Breast epithelium (tissue), 4 donors: ENCODE measurements at regions not wholly inside any gene's neighbourhood (a gene's known extent, or its start where the extent isn't known, plus 50 kb on each side); places are given as distances from the start of the nearest gene placed in this dataset.

Experiments
- DNase-seq, 2 donors: peaks; one replicate each; pipeline ENCODE4 v3.0.0-alpha.2; 2019; ENCODE audit warnings: low spot score in 2 of 2
- H3K27ac ChIP-seq, 2 donors: fragments of 200-600 bp; sonication (generic) in 1 of 2; one replicate each; pipeline ENCODE4 v1.5.1; 2016 to 2019; ENCODE audit warnings: mild to moderate bottlenecking in 1 of 2
- H3K27me3 ChIP-seq, 2 donors: fragments of 200-600 bp; sonication (generic) in 1 of 2; one replicate each; pipeline versions ENCODE4 v1.5.1 to v1.6.0; 2017 to 2019; ENCODE audit warnings: control low read depth in 1 of 2, mild to moderate bottlenecking in 1 of 2
- H3K36me3 ChIP-seq: fragments of 200-600 bp; one replicate; pipeline ENCODE4 v1.5.1; 2019
- H3K4me1 ChIP-seq, 2 donors: fragments of 200-600 bp; sonication (generic); one replicate each; pipeline ENCODE4 v1.5.1; 2016 to 2019; ENCODE audit warnings: control low read depth in 1 of 2
- H3K4me3 ChIP-seq, 3 donors: fragments of 200-600 bp; sonication (generic); 1 replicate in 2 of 3; 2 replicates in 1 of 3; pipeline ENCODE4 v1.5.1; 2016 to 2019; ENCODE audit warnings: mild to moderate bottlenecking in 3 of 3, moderate library complexity in 2 of 3
- H3K9me3 ChIP-seq, 2 donors: fragments of 200-600 bp; sonication (generic) in 1 of 2; one replicate each; pipeline ENCODE4 v1.5.1; 2016 to 2019; ENCODE audit warnings: control low read depth in 1 of 2
- CTCF ChIP-seq, 3 donors: fragments of 450-650 bp; IDR thresholded peaks; one replicate each; pipeline ENCODE4 v1.5.1; 2016 to 2017; ENCODE audit warnings: antibody characterized with exemption in 3 of 3, mild to moderate bottlenecking in 3 of 3, moderate library complexity in 3 of 3
- POLR2A ChIP-seq: fragments of 450-650 bp; IDR thresholded peaks from one replicate; pipeline ENCODE4 v1.6.1; 2016; ENCODE audit warnings: antibody characterized with exemption, mild to moderate bottlenecking, moderate library complexity
- POLR2AphosphoS5 ChIP-seq, 3 donors: sonication (generic); formaldehyde crosslinking; IDR thresholded peaks; one replicate each; pipeline ENCODE4 v1.6.1; 2017; ENCODE audit warnings: antibody characterized with exemption in 3 of 3
- intact Hi-C: fragments of 100-400 bp; cut with DNase I; formaldehyde crosslinking; loops from one replicate; pipeline ENCODE4 v1.15.1; 2023; ENCODE audit warnings: low total_unique reads

GRCh38 chr11:32233928-32234327, 143.1 kb downstream of the RCN1 start:
- intact Hi-C loops = no loop called here

GRCh38 chr11:32244453-32244852, 153.6 kb downstream of the RCN1 start:
- intact Hi-C loops = no loop called here
- Histone ChIP-seq H3K9me3 (no peaks in the 10 kb centered on the region), H3K27ac (no peak overlapping the region), H3K4me1 (no peaks in the 10 kb centered on the region), H3K36me3 (no peaks in the 10 kb centered on the region), H3K27me3 (no peaks in the 10 kb centered on the region), H3K4me3 (no peak overlapping the region)
- DNase-seq = no peak
- TF ChIP-seq POLR2A (no peak), POLR2AphosphoS5 (IDR thresholded peaks at IDR 0.05) (no peak), CTCF (IDR thresholded peaks at IDR 0.05) (no peak)

More at GRCh38 chr11:32233928-32234327, 143.1 kb downstream of the RCN1 start:
- H3K27me3 ChIP-seq = no peaks in the 10 kb centered on the region
- no peaks in the 10 kb centered on the region for H3K4me1 ChIP-seq
- no peak overlapping the region for H3K4me3 ChIP-seq
- H3K9me3 ChIP-seq = no peaks in the 10 kb centered on the region
- no peak for DNase-seq
- no peak overlapping the region for H3K27ac ChIP-seq
- TF ChIP-seq POLR2AphosphoS5 (IDR thresholded peaks at IDR 0.05) (no peak), POLR2A (no peak)
- no peaks in the 10 kb centered on the region for H3K36me3 ChIP-seq

GRCh38 chr11:32253706-32254105, 162.8 kb downstream of the RCN1 start:
- H3K4me1 ChIP-seq = no peaks in the 10 kb centered on the region
- no peak overlapping the region for H3K27ac ChIP-seq
- H3K9me3 ChIP-seq = no peaks in the 10 kb centered on the region
- no peaks in the 10 kb centered on the region for H3K36me3 ChIP-seq
- H3K27me3 ChIP-seq = no peaks in the 10 kb centered on the region
- DNase-seq = no peak
- intact Hi-C loops = no loop called here
- H3K4me3 ChIP-seq = no peak overlapping the region
- TF ChIP-seq CTCF (IDR thresholded peaks at IDR 0.05) = no peak
- TF ChIP-seq POLR2AphosphoS5 (IDR thresholded peaks at IDR 0.05) = no peak
- TF ChIP-seq POLR2A = no peak

GRCh38 chr11:32255841-32256240, 165.0 kb downstream of the RCN1 start:
- Histone ChIP-seq H3K9me3 (no peaks in the 10 kb centered on the region), H3K36me3 (no peaks in the 10 kb centered on the region), H3K27ac (no peak overlapping the region), H3K4me1 (no peaks in the 10 kb centered on the region), H3K4me3 (no peak overlapping the region), H3K27me3 (no peaks in the 10 kb centered on the region)
- no peak for DNase-seq
- intact Hi-C loops = no loop called here
- TF ChIP-seq POLR2AphosphoS5 (IDR thresholded peaks at IDR 0.05) (no peak), CTCF (IDR thresholded peaks at IDR 0.05) (no peak), POLR2A (no peak)

- H3K36me3 ChIP-seq = no peaks in the 10 kb centered on the region
- no peaks in the 10 kb centered on the region for H3K4me1 ChIP-seq
- no peaks in the 10 kb centered on the region for H3K9me3 ChIP-seq
- no peaks in the 10 kb centered on the region for H3K27me3 ChIP-seq
- no peak overlapping the region for H3K4me3 ChIP-seq
- no peak for TF ChIP-seq POLR2AphosphoS5 (IDR thresholded peaks at IDR 0.05)
- TF ChIP-seq POLR2A = no peak
- TF ChIP-seq CTCF (IDR thresholded peaks at IDR 0.05) = no peak
- intact Hi-C loops = no loop called here
- no peak overlapping the region for H3K27ac ChIP-seq
- no peak for DNase-seq
Observed at GRCh38 chr11:32256466-32256865, 165.6 kb downstream of the RCN1 start.

GRCh38 chr11:32259641-32260081, 168.8 kb downstream of the RCN1 start:
- Histone ChIP-seq H3K4me1 (no peaks in the 10 kb centered on the region), H3K4me3 (no peak overlapping the region), H3K36me3 (no peaks in the 10 kb centered on the region), H3K9me3 (no peaks in the 10 kb centered on the region), H3K27me3 (no peaks in the 10 kb centered on the region), H3K27ac (no peak overlapping the region)
- TF ChIP-seq POLR2AphosphoS5 (IDR thresholded peaks at IDR 0.05) = no peak
- TF ChIP-seq CTCF (IDR thresholded peaks at IDR 0.05) = no peak
- TF ChIP-seq POLR2A = no peak
- no peak for DNase-seq
- intact Hi-C loops = no loop called here
